K562 (cell line): ENCODE measurements at regions not wholly inside any gene's neighbourhood (a gene's known extent, or its start where the extent isn't known, plus 50 kb on each side); places are given as distances from the start of the nearest gene placed in this dataset.

Experiments used
- ATAC-seq: fragments of 200-7000 bp; cut with Tn5 transposase; 3 replicates; pipeline ENCODE4 v1.9.1; 2020; ENCODE audit warnings: moderate library complexity
- BruUV-seq: library from RNA; stranded (reverse); fragments of 400-500 nt; replicated peaks from 2 replicates; lab custom pipeline; 2021; lab: Mats Ljungman, UMichigan
- CTCF ChIA-PET: fragments of 300-600 bp; formaldehyde crosslinking; extraction: SDS; loops from one replicate; lab custom pipeline; 2021; ENCODE audit warnings: low intra/inter-chr PET ratio; lab: Yijun Ruan, JAX
- POLR2A ChIA-PET: fragments of 300-600, 350-650 bp; sonication (Branson Sonifier 250); formaldehyde crosslinking; extraction: SDS; loops from one replicate; lab custom pipeline; 2021; ENCODE audit warnings: antibody characterized with exemption, inconsistent platforms; lab: Yijun Ruan, JAX
- DNase-seq, 4 experiments: peaks; one replicate each; pipeline versions ENCODE4 v3.0.0 to v3.0.0-alpha.2; 2011 to 2018; ENCODE audit warnings: low spot score in 3 of 4, mixed read lengths in 3 of 4; ENCODE audit errors: extremely low read depth in 1 of 4
- FAIRE-seq: peaks from 2 replicates; lab custom pipeline; 2011; peaks lifted over from hg19 to GRCh38; lab: Jason Lieb, UNC
- H2AFZ ChIP-seq: 2 replicates; pipeline ENCODE4 v1.6.0; 2011; ENCODE audit warnings: low read depth, low read length, control low read depth, inconsistent platforms
- H3K27ac ChIP-seq: fragments of 200-600 bp; 3 replicates; pipeline ENCODE4 v1.8.0; 2011; ENCODE audit warnings: low read depth, mild to moderate bottlenecking, control low read depth, inconsistent platforms, low read length, moderate library complexity, mixed read lengths; ENCODE audit errors: extremely low read depth
- H3K27me3 ChIP-seq, 2 experiments: fragments of 300-600 bp in 1 of 2; 2 replicates in 1 of 2; 3 replicates in 1 of 2; pipeline versions ENCODE4 v1.6.0 to v1.8.0; 2011; ENCODE audit warnings: inconsistent platforms in 2 of 2, low read length in 2 of 2, mild to moderate bottlenecking in 1 of 2, mixed read lengths in 1 of 2, moderate library complexity in 1 of 2; ENCODE audit not compliant: control insufficient read depth in 2 of 2, insufficient read depth in 2 of 2
- H3K36me3 ChIP-seq: fragments of 300-600 bp; 3 replicates; pipeline ENCODE4 v1.8.0; 2011; ENCODE audit warnings: mild to moderate bottlenecking, low read length, inconsistent platforms; ENCODE audit not compliant: control insufficient read depth, insufficient read depth
- H3K4me1 ChIP-seq, 2 experiments: fragments of 200-600 bp in 1 of 2; replicated peaks in 1 of 2; 2 replicates in 1 of 2; 3 replicates in 1 of 2; pipeline versions ENCODE4 v1.5.1 to v1.8.0; 2011; ENCODE audit warnings: inconsistent platforms in 2 of 2, low read length in 2 of 2, mild to moderate bottlenecking in 1 of 2, mixed read lengths in 1 of 2, moderate library complexity in 1 of 2; ENCODE audit not compliant: control insufficient read depth in 2 of 2, insufficient read depth in 2 of 2
- H3K4me2 ChIP-seq: 2 replicates; pipeline ENCODE4 v1.6.1; 2011; ENCODE audit warnings: low read length, control low read depth, inconsistent platforms, mixed read lengths; ENCODE audit not compliant: insufficient read depth
- H3K4me3 ChIP-seq: fragments of 200-600 bp; sonication (generic), shearing (Covaris generic); 2 replicates; pipeline ENCODE4 v1.5.1; 2016; ENCODE audit warnings: control low read depth, inconsistent platforms
- H3K79me2 ChIP-seq: fragments of 200-600 bp; 3 replicates; pipeline ENCODE4 v1.8.0; 2011; ENCODE audit warnings: low read length, inconsistent platforms; ENCODE audit not compliant: control insufficient read depth, insufficient read depth
- H3K9ac ChIP-seq, 2 experiments: 2 replicates each; pipeline versions ENCODE4 v1.6.0 to v1.6.1; 2011; ENCODE audit warnings: low read depth in 2 of 2, low read length in 2 of 2, control low read depth in 1 of 2, inconsistent platforms in 1 of 2, mild to moderate bottlenecking in 1 of 2, mixed read lengths in 1 of 2; ENCODE audit not compliant: insufficient read depth in 1 of 2
- H3K9me1 ChIP-seq: one replicate; pipeline ENCODE4 v1.6.0; 2011; ENCODE audit warnings: inconsistent platforms, mild to moderate bottlenecking, low read length, moderate library complexity; ENCODE audit not compliant: control insufficient read depth, insufficient read depth
- H3K9me3 ChIP-seq: replicated peaks from 2 replicates; pipeline ENCODE4 v1.5.1; 2011; ENCODE audit warnings: low read depth, low read length, inconsistent platforms; ENCODE audit not compliant: control insufficient read depth, insufficient read depth
- H4K20me1 ChIP-seq: replicated peaks from 2 replicates; pipeline ENCODE4 v1.6.1; 2011; ENCODE audit warnings: low read length, inconsistent platforms, mixed read lengths; ENCODE audit not compliant: control insufficient read depth, insufficient read depth
- HNRNPUL1 ChIP-seq: fragments of 200-400 bp; formaldehyde crosslinking; IDR thresholded peaks from 2 replicates; pipeline ENCODE4 v1.6.1; 2017; ENCODE audit warnings: low read length
- MAZ ChIP-seq, 2 experiments: fragments of 450-650 bp in 1 of 2; sonication (generic) in 1 of 2; formaldehyde crosslinking; IDR thresholded peaks in 1 of 2; conservative IDR thresholded peaks in 1 of 2; 2 replicates each; pipeline versions ENCODE4 v1.4.0 to v1.5.0; 2020; ENCODE audit warnings: mild to moderate bottlenecking in 1 of 2, missing genetic modification reagents in 1 of 2
- NR0B1 ChIP-seq: fragments of 450-650 bp; IDR thresholded peaks from one replicate; pipeline ENCODE4 v1.6.1; 2018; ENCODE audit warnings: mild to moderate bottlenecking, moderate library complexity; ENCODE audit not compliant: partially characterized antibody
- WGBS: fragments of 100-300 bp; shearing (Covaris generic); methylation state at CpG from one replicate; pipeline ENCODE4 v1.1.6; 2016; ENCODE audit warnings: low coverage, mixed read lengths; ENCODE audit not compliant: insufficient coverage; ENCODE audit errors: missing lambda C conversion rate; 5-methylcytosine and 5-hydroxymethylcytosine counted together
- in situ Hi-C: fragments of 300-500 bp; cut with MboI; formaldehyde crosslinking; loops from 4 replicates; pipeline ENCODE4 v1.15.0; 2018; ENCODE audit warnings: inconsistent platforms, mixed read lengths
- intact Hi-C: fragments of 100-400 bp; cut with micrococcal nuclease; formaldehyde crosslinking; loops from 2 replicates; pipeline ENCODE4 v1.14.2; 2022
- TF ChIP-seq, protein P1 (sequence below), 2 experiments: fragments of 250-450 bp in 1 of 2; fragments of 450-650 bp in 1 of 2; sonication (Bioruptor Pico) in 1 of 2; IDR thresholded peaks; 2 replicates each; pipeline versions ENCODE4 v1.6.1 to v1.8.0; 2016 to 2021; ENCODE audit warnings: mild to moderate bottlenecking in 2 of 2, moderate library complexity in 2 of 2, missing compliant biosample characterization in 1 of 2, missing genetic modification characterization in 1 of 2

DNA sequence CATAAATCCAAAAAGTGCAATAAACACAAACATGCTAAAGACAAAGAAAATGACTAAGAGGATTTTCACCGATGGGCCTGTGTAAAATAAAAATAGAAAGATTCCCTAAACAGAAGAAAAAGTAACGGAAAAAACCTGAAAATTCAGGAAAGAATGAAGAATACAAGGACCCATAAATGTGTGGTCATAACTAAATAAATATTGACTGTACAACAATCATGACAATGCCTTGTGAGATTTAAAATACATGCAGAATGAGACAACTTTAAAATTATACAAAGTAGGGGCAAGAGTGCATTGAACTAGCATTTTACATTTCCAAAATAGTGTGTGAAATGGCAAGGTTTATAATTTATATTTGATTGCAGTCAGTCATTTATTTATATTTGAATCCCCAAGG lies 409.1 kb upstream of the ANKRD30A start:
- in situ Hi-C loops, result no loop called here

More for the DNA sequence above, 409.1 kb upstream of the ANKRD30A start:
- Histone ChIP-seq H3K4me1 (no peaks in the 10 kb centered on the region), H3K9ac (no peak overlapping the region), H3K27ac (no peak overlapping the region), H4K20me1 (no peaks in the 10 kb centered on the region), H3K4me2 (no peak overlapping the region), H2AFZ (no peak overlapping the region), H3K36me3 (no peaks in the 10 kb centered on the region), H3K9me3 (no peaks in the 10 kb centered on the region), H3K27me3 (no peaks in the 10 kb centered on the region), H3K4me3 (no peak overlapping the region), H3K79me2 (no peaks in the 10 kb centered on the region), H3K9me1 (no peaks in the 10 kb centered on the region)
- intact Hi-C loops, result no loop called here
- BruUV-seq, result no TSS peak
- no peak for FAIRE-seq
- TF ChIP-seq NR0B1 (no peak), MAZ (CRISPR knock-in tag; conservative IDR thresholded peaks at IDR 0.05 in 1 of 2, IDR thresholded peaks at IDR 0.05 in 1 of 2) (no peak), HNRNPUL1 (no peak)
- TF ChIP-seq, protein P1, sequence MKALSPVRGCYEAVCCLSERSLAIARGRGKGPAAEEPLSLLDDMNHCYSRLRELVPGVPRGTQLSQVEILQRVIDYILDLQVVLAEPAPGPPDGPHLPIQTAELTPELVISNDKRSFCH (CRISPR knock-in tag; IDR thresholded peaks at IDR 0.05), result no peak
- TF ChIP-seq, protein P1 (tag; IDR thresholded peaks at IDR 0.05), result no peak
- no peak for ATAC-seq
- 0% methylated on average over 2 of the region's 2 CpGs for WGBS
- ChIA-PET CTCF (no interaction called here), POLR2A (interaction anchor here (0.6 kb wide), 1 partner anchor 117 kb away, joined by 3 read pairs; no protein-coding TSS in a partner anchor)
- DNase-seq, result no peak
